Fibroblast of lung (primary cell): ENCODE measurements at regions not wholly inside any gene's neighbourhood (a gene's known extent, or its start where the extent isn't known, plus 50 kb on each side); places are given as distances from the start of the nearest gene placed in this dataset.

ENCODE experiments used
- CTCF ChIP-seq, 2 donors: IDR thresholded peaks in 1 of 2; conservative IDR thresholded peaks in 1 of 2; 1 replicate in 1 of 2; 2 replicates in 1 of 2; pipeline ENCODE4 v1.5.1; 2011 to 2012; ENCODE audit warnings: low read length in 2 of 2, control low read depth in 1 of 2, inconsistent platforms in 1 of 2, low read depth in 1 of 2, mild to moderate bottlenecking in 1 of 2
- EZH2 ChIP-seq: IDR thresholded peaks from 2 replicates; pipeline ENCODE4 v1.5.1; 2012; ENCODE audit warnings: low read length, control low read depth, mild to moderate bottlenecking; ENCODE audit errors: missing control alignments

- no peak for TF ChIP-seq CTCF (conservative IDR thresholded peaks at IDR 0.05 in 1 of 2, IDR thresholded peaks at IDR 0.05 in 1 of 2; ENCODE audit: low read depth in 1 of 2, low read length in 2 of 2)
- TF ChIP-seq EZH2, result no peak
Observed at GRCh38 chr5:112614986-112615385, 122.7 kb upstream of the APC start.
